ENCODE measurements at regions not wholly inside any gene's neighbourhood (a gene's known extent, or its start where the extent isn't known, plus 50 kb on each side); places are given as distances from the start of the nearest gene placed in this dataset.

DNA sequence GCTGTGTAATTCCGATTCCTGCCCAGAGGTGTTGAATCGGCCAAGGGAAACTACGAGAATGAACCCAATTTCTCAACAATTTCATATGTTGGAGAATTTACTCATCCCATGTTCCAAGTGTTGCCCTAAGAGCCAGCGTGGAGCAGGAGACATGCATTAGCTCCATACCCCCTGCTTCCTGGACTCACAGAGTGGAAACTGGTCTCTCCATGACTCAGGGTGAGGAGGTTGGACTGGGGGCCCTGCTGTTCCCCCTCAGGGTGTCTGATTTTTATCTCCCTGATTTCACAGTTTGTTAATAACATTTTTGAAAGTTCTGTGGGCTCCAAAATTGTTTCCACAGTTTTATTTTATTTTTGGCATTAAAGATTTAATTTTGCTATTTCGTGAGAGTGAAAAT, 183.0 kb upstream of the SFRP2 start:
- Histone ChIP-seq H3K27ac (ENCODE audit: low read length) (no peak overlapping the region), H3K4me3 (ENCODE audit: low read depth in 2 of 2, low read length in 2 of 2) (no peak overlapping the region), H3K4me1 (ENCODE audit: control insufficient read depth, insufficient read depth, low read length) (no peaks in the 10 kb centered on the region), H3K36me3 (ENCODE audit: control insufficient read depth, insufficient read depth, low read length) (no peaks in the 10 kb centered on the region), H3K27me3 (ENCODE audit: control insufficient read depth, insufficient read depth, low read length) (no peaks in the 10 kb centered on the region), H3K9me3 (ENCODE audit: control insufficient read depth, insufficient read depth, low read depth, low read length) (no peaks in the 10 kb centered on the region)
- intact Hi-C loops (cut with micrococcal nuclease; ENCODE audit: unreplicated experiment) (no loop called here), in situ Hi-C loops (cut with HindIII; ENCODE audit: low pct_unique_long_range_greater_than_20kb, low sequenced_read_pairs) (no loop called here)
- TF ChIP-seq, protein P1, sequence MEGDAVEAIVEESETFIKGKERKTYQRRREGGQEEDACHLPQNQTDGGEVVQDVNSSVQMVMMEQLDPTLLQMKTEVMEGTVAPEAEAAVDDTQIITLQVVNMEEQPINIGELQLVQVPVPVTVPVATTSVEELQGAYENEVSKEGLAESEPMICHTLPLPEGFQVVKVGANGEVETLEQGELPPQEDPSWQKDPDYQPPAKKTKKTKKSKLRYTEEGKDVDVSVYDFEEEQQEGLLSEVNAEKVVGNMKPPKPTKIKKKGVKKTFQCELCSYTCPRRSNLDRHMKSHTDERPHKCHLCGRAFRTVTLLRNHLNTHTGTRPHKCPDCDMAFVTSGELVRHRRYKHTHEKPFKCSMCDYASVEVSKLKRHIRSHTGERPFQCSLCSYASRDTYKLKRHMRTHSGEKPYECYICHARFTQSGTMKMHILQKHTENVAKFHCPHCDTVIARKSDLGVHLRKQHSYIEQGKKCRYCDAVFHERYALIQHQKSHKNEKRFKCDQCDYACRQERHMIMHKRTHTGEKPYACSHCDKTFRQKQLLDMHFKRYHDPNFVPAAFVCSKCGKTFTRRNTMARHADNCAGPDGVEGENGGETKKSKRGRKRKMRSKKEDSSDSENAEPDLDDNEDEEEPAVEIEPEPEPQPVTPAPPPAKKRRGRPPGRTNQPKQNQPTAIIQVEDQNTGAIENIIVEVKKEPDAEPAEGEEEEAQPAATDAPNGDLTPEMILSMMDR (IDR thresholded peaks at IDR 0.05), result no peak
- TF ChIP-seq POLR2AphosphoS5 (IDR thresholded peaks at IDR 0.05; ENCODE audit: low read depth, low read length) (no peak), SIN3A (IDR thresholded peaks at IDR 0.05; ENCODE audit: borderline replicate concordance, insufficient read depth, low read depth, low read length) (no peak), TCF7L2 (IDR thresholded peaks at IDR 0.05; ENCODE audit: low read depth, low read length) (no peak)
- TF ChIP-seq, protein P2, sequence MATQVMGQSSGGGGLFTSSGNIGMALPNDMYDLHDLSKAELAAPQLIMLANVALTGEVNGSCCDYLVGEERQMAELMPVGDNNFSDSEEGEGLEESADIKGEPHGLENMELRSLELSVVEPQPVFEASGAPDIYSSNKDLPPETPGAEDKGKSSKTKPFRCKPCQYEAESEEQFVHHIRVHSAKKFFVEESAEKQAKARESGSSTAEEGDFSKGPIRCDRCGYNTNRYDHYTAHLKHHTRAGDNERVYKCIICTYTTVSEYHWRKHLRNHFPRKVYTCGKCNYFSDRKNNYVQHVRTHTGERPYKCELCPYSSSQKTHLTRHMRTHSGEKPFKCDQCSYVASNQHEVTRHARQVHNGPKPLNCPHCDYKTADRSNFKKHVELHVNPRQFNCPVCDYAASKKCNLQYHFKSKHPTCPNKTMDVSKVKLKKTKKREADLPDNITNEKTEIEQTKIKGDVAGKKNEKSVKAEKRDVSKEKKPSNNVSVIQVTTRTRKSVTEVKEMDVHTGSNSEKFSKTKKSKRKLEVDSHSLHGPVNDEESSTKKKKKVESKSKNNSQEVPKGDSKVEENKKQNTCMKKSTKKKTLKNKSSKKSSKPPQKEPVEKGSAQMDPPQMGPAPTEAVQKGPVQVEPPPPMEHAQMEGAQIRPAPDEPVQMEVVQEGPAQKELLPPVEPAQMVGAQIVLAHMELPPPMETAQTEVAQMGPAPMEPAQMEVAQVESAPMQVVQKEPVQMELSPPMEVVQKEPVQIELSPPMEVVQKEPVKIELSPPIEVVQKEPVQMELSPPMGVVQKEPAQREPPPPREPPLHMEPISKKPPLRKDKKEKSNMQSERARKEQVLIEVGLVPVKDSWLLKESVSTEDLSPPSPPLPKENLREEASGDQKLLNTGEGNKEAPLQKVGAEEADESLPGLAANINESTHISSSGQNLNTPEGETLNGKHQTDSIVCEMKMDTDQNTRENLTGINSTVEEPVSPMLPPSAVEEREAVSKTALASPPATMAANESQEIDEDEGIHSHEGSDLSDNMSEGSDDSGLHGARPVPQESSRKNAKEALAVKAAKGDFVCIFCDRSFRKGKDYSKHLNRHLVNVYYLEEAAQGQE (IDR thresholded peaks at IDR 0.05; ENCODE audit: insufficient read depth in 1 of 2, low read depth in 2 of 2, low read length in 1 of 2), result no peak
- ATAC-seq, result no peak
- ChIA-PET CTCF (no interaction called here), POLR2A (no interaction called here)
- no TSS peak for BruUV-seq (replicated peaks)
- no peak for DNase-seq (ENCODE audit: low read depth, low spot score)

DNA sequence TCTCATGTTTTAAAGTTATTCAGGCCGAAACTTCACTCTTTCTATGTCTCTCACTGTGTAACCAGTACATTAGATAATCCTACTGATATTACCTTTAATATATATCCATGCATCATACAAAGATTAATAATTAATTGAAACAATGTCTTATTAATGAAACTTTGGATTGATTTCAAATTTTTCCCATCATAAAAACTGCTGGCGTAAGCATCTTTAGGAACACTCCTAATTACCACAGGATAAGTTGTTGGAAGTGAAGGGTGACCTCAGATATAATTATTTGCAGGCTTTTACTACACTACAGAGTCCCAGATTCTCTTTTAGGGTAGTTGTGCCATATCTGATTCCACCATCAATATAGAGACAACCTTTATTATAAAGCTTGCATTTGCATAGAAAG, 181.3 kb upstream of the SFRP2 start:
- CTCF ChIA-PET, result no interaction called here
- no TSS peak for BruUV-seq (replicated peaks)
- H3K27me3 ChIP-seq (ENCODE audit: control insufficient read depth, insufficient read depth, low read length), result no peaks in the 10 kb centered on the region
- intact Hi-C loops (cut with micrococcal nuclease; ENCODE audit: unreplicated experiment), result no loop called here
- TF ChIP-seq TCF7L2 (IDR thresholded peaks at IDR 0.05; ENCODE audit: low read depth, low read length) (no peak), POLR2AphosphoS5 (IDR thresholded peaks at IDR 0.05; ENCODE audit: low read depth, low read length) (no peak), SIN3A (IDR thresholded peaks at IDR 0.05; ENCODE audit: borderline replicate concordance, insufficient read depth, low read depth, low read length) (no peak)
- TF ChIP-seq, protein P1 (IDR thresholded peaks at IDR 0.05), result no peak
- TF ChIP-seq, protein P2 (IDR thresholded peaks at IDR 0.05; ENCODE audit: insufficient read depth in 1 of 2, low read depth in 2 of 2, low read length in 1 of 2), result no peak
- no peak overlapping the region for H3K4me3 ChIP-seq (ENCODE audit: low read depth in 2 of 2, low read length in 2 of 2)
- no peak for DNase-seq (ENCODE audit: low read depth, low spot score)
- no peaks in the 10 kb centered on the region for H3K4me1 ChIP-seq (ENCODE audit: control insufficient read depth, insufficient read depth, low read length)
- H3K27ac ChIP-seq (ENCODE audit: low read length), result no peak overlapping the region
- ATAC-seq, result no peak
- H3K36me3 ChIP-seq (ENCODE audit: control insufficient read depth, insufficient read depth, low read length), result no peaks in the 10 kb centered on the region
- in situ Hi-C loops (cut with HindIII; ENCODE audit: low pct_unique_long_range_greater_than_20kb, low sequenced_read_pairs), result no loop called here
- no peaks in the 10 kb centered on the region for H3K9me3 ChIP-seq (ENCODE audit: control insufficient read depth, insufficient read depth, low read depth, low read length)
- POLR2A ChIA-PET, result no interaction called here
